NCI-H2081 treated with DMSO at 0.1 percent for 48 hours (cell line): ENCODE measurements at regions not wholly inside any gene's neighbourhood (a gene's known extent, or its start where the extent isn't known, plus 50 kb on each side); places are given as distances from the start of the nearest gene placed in this dataset.

ENCODE experiments used
- DNase-seq: peaks from one replicate; lab custom pipeline; 2025; lab: John Stamatoyannopoulos, UW

DNA sequence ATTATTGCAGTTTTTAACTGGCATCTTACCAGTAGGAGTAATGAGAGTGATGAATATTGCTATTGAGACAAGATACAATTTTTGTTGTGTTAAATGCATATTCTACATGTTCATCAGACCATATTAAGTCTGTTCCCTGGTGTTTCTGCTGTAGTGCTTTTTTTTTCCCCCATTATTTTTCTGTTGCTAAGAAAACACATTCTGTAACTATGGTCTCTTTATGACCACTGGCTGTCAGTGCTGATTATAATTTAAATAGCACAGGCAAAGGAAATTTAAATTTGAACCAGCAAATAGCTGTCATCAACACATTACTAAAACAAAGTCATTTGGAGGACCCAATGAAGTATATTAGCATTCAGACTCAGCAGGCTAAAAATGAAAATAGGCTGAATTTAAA lies 98.3 kb upstream of the ANKRD50 start:
- no peak for DNase-seq

DNA sequence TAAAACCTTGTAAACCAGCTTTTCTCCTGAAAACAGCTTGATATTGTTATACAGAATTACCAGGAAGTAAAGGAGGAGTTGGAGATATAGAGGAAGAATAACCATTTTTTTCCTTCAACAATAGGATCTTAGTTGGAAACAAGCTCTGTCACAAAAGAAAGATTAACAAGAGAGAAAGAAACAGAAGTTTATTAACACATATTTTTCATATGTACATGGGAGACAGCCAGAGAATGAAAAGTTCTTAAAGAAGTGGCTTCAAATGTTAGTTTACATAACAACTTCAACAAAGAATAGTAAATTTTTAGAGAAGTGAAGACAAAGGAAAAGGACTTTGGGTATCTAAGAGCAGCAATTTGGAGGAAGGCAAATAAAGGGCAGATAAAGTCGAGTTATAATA lies 94.9 kb upstream of the ANKRD50 start:
- no peak for DNase-seq

DNA sequence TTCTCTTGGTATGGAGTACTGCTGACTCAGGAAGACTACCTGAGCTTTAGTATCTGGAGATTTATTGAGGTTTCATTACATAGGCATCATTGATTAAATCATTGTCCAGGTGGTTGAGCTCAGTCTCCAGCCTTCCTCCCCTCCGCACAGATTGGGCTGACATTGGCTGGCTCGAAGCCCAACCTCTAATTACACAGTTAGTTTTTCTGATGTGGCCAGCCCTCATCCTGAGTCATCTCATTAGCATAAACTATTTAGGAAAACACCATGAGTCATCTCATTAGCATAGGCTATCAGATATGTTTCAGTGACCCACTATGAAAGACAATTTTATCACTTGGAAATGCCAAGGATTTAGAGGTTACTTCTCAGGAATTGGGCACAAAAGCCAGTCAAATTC lies 93.9 kb upstream of the ANKRD50 start:
- no peak for DNase-seq

DNA sequence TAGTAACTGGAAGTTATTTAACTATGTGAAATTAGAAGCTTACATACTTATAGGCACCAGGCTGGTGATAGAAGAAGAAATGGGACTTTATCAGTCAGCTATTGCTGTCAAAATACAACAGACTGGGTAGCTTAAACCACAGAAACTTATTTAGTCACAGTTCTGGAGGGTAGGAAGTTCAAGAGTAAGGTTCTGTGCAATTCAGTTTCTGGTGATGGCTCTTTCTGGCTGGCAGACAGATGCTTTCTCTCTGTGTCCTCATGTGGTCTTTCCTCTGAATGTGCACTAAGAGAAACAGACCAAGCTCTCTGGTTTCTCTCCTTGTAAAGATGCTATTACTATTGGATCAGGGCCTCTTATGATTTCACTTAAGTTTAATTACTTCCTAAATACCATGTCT lies 92.1 kb upstream of the ANKRD50 start:
- no peak for DNase-seq

DNA sequence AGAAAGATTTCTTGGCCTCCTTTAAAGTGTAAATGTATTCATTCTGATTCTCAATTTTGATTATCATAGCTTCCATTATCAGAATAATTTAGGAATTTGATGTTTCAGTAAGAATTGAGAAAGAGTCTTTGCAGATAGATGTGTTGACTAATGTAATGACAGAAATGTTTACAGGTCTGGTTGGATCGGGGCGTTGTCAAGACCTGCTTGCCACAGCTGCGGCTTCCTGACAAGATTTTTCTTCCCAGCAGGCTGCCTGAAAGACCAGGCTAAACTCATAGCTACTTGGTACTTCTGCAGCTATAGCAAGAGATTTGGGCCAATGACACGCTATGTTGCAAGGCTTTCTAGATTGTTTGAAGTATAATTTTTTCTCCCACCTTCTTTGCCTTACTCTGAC lies 91.5 kb upstream of the ANKRD50 start:
- no peak for DNase-seq

DNA sequence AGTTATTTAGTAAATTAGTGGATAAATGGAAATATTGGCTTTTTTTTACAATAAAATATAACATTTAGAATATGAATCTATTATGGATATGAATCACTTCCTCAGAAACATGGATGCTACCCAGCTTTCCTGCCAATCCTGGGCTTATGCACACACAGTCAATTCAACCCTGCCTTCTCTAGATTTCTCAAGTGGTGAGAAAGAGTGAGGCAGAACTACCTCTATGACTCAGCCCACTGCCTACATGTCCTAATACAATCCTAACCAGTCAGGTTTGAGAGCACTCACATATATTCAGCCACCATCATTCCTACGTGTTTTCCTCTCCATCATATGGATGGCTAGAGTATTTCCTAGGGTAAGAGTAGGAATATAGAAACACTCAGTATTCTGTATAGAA lies 91.1 kb upstream of the ANKRD50 start:
- no peak for DNase-seq

DNA sequence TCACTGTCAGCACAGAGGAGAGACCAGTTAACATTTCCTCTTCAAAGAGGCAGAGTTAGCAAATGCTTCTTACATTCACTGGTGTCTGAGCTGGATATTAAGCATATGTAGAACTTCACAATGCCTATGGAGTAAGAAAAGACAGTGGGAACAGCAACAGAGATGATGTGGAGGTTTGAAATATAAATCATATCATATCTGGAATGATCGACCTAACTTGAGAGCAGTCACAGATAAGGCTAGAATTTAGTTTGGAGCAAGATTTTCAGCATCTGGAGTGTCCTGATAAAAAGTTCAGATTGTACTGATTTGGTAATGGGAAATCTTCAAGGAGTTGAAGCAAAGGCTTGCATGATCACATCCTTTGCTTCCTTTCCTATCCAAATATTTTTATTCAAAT lies 90.5 kb upstream of the ANKRD50 start:
- no peak for DNase-seq

DNA sequence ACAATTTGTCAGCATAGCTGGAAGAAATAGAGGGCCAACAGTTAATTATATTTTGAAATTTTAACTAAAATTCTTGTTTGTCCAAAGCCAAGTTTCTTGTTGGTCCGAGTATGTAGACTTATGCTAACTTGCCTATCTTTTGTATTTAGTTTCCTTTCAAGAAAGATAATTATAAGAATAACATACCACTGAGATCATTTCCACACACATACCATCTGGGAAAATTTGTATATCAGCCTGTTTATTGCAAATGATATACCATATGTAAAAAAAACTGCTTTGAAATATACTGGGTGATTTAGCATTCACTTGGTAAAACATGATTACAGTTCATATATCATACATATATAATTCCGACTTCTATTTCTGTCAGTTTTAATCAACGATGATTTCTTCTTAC lies 84.7 kb upstream of the ANKRD50 start:
- DNase-seq = no peak

DNA sequence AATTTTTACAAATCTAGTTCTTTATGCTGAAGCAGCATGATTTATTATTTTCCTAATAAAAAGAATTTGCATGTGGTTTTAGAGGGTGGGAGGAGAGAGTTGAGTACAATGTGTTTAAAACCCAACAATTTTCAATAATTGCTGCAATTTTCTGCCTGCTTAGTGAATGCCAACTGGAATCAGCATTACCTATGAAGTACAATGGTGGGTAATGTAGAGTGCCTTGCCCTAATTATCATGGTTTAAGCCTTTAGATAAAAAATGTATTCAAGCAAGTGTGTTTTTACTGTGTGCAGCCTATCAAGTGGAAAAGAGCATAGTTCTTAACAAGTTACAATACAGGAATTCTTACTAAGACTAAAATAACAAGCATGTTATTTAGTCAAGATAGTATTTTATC lies 77.9 kb upstream of the ANKRD50 start:
- peak; percentile 58 for DNase-seq

DNA sequence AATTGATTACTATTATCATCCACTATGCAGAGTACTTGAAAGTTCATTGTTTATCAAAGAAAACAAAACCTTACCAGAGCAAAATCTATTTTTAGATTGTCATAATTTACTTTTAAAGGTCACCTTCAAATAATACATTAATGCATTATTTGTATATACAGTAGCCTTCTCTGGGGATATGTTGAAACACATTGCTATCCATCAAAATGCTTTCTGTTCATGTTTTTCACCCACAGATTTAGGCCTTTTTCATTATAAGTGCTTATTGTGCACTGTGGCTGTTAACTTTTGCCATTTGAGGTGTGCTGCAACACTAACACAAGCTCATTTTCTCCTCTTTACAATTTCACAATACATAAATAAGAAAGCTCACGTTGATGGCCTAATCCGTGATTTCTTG lies 74.1 kb upstream of the ANKRD50 start:
- no peak for DNase-seq

DNA sequence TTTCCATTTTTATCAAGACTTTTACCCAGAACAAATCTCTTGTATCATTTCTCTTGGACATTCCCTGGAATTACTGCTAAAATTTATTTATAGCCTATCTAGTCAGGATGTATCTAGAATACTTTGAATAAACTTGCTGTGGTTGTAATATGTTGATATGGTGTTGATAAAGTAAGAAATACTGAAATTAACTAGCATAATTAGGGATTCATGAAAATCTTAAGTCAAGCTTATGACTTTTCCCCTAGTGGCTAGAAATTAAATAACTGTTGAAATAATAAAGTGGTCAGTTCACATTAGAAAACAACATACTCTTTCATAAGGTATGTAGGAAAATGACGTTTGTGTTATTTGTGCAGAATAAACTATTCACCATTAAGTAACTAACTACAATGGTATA lies 73.1 kb upstream of the ANKRD50 start:
- DNase-seq = no peak

DNA sequence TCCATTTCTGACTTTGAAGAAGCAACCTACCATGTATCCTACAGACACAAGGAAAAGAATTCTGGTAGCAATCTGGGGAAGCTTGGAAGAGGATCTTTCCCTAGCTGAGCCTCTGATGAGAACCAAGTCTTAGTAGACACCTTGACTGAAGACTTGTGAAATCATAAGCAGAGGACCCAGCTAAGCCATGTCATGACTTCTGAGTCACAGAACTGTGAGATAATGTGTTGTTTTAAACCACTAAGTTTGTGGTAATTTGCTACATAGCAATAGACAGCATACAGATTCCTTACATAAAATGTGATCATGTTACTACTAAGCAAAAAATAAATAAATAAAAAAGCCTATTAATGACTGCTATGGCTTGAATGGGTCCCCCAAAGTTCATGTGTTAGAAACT lies 71.3 kb upstream of the ANKRD50 start:
- DNase-seq = no peak

DNA sequence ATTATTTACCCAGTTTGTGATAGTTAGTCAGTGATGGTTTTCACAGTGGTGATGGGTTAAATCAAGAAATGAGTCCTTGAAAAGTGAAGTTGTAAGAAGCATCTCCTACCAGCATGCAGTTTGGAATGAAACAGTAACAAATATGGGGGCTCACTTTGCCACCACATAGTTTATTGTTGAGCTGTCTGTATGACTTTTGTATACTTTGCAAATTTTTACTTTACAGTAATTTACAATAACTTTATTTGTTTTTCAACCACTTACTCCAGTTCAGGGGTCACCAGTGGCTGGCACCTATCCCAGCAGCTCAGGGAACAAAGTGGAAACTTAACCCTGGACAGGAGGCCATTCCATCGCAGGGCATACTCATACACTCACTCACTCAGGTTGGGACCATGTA lies 64.5 kb upstream of the ANKRD50 start:
- DNase-seq = no peak

DNA sequence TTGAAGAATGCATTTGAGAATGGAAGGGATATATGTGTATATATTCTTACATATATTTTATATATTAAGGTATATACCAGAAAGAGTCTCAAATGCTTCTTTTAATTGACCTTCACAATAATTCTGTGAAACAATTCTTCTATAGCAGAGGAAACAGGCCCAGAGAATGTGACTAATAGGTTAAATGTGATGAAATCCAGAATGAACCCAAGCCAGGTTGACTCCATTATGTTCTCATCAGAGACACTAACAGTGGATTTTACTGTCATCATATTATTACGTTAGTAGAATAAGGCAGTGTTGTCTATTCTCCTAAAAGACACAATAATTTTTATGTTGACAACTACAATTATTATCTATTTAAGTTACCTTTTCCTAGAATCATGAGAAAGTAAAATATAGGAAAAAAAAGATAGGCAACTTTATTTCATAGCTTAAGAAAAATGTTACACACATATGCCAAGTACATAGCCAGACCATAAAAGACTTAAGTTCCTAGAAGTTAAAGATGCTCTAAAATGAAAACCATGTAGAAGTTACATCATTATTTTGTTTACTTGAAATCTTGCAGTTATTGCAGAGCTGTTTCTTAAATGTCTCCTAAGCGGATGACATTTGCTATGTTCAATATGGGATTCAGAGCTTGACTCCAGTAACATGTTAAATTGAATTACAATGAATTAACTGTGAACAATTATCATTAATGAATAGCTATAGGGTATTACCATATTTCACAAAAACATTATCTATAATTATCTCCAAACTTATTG lies 56.2 kb upstream of the ANKRD50 start:
- no peak for DNase-seq

DNA sequence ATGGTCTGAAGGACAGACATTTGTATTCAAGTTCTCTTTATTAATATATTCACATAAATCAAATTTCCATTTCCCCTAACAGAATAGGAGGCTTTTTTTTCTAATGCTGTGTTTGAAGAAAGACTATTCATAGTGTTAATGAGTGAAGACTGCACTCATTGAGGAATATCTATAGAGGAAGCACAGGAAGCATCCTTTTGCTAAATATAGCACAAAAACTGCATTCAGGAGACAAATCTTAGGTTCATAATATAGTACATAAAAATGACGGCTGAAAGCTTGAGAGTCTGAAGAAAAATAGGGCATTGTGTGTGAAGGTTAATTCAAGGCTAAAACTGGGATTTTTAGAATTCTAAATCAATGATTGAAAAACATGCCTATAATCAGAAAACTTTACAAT lies 50.4 kb upstream of the ANKRD50 start:
- DNase-seq = no peak
